ENCODE measurements at regions not wholly inside any gene's neighbourhood (a gene's known extent, or its start where the extent isn't known, plus 50 kb on each side); places are given as distances from the start of the nearest gene placed in this dataset.

GRCh38 chr18:34092796-34093195 is 131.9 kb downstream of the NOL4 start:
- H3K27me3 ChIP-seq = no peaks in the 10 kb centered on the region
- no peak for DNase-seq (ENCODE audit: low spot score)
- no peaks in the 10 kb centered on the region for H3K9me3 ChIP-seq
- H3K27ac ChIP-seq = no peak overlapping the region
- H3K4me1 ChIP-seq = no peaks in the 10 kb centered on the region
- no peak overlapping the region for H3K4me3 ChIP-seq
- H3K36me3 ChIP-seq = no peaks in the 10 kb centered on the region
- no peak for TF ChIP-seq CTCF (IDR thresholded peaks at IDR 0.05)

GRCh38 chr18:34086370-34086769 is 138.3 kb downstream of the NOL4 start:
- H3K9me3 ChIP-seq = no peaks in the 10 kb centered on the region
- H3K4me1 ChIP-seq = no peaks in the 10 kb centered on the region
- no peaks in the 10 kb centered on the region for H3K36me3 ChIP-seq
- no peak for DNase-seq (ENCODE audit: low spot score)
- H3K4me3 ChIP-seq = no peak overlapping the region
- H3K27ac ChIP-seq = no peak overlapping the region
- H3K27me3 ChIP-seq = no peaks in the 10 kb centered on the region
- no peak for TF ChIP-seq CTCF (IDR thresholded peaks at IDR 0.05)

- Histone ChIP-seq H3K36me3 (no peaks in the 10 kb centered on the region), H3K9me3 (no peaks in the 10 kb centered on the region), H3K27ac (no peak overlapping the region), H3K27me3 (no peaks in the 10 kb centered on the region), H3K4me1 (no peaks in the 10 kb centered on the region), H3K4me3 (no peak overlapping the region)
- no peak for DNase-seq (ENCODE audit: low spot score)
- TF ChIP-seq CTCF (IDR thresholded peaks at IDR 0.05) = no peak
Observed at GRCh38 chr18:34085140-34085739, 139.5 kb downstream of the NOL4 start.

- TF ChIP-seq CTCF (IDR thresholded peaks at IDR 0.05) = no peak
- H3K27me3 ChIP-seq = no peaks in the 10 kb centered on the region
- no peaks in the 10 kb centered on the region for H3K9me3 ChIP-seq
- no peak overlapping the region for H3K27ac ChIP-seq
- H3K4me3 ChIP-seq = no peak overlapping the region
- H3K36me3 ChIP-seq = no peaks in the 10 kb centered on the region
- H3K4me1 ChIP-seq = no peaks in the 10 kb centered on the region
- no peak for DNase-seq (ENCODE audit: low spot score)
Observed at GRCh38 chr18:34084635-34085034, 140.1 kb downstream of the NOL4 start.

GRCh38 chr18:34083910-34084535 is 140.7 kb downstream of the NOL4 start:
- Histone ChIP-seq H3K9me3 (no peaks in the 10 kb centered on the region), H3K4me3 (no peak overlapping the region), H3K27me3 (no peaks in the 10 kb centered on the region), H3K27ac (no peak overlapping the region), H3K36me3 (no peaks in the 10 kb centered on the region), H3K4me1 (no peaks in the 10 kb centered on the region)
- TF ChIP-seq CTCF (IDR thresholded peaks at IDR 0.05) = no peak
- no peak for DNase-seq (ENCODE audit: low spot score)

- no peak overlapping the region for H3K4me3 ChIP-seq
- H3K27ac ChIP-seq = no peak overlapping the region
- no peaks in the 10 kb centered on the region for H3K27me3 ChIP-seq
- no peaks in the 10 kb centered on the region for H3K4me1 ChIP-seq
- no peaks in the 10 kb centered on the region for H3K36me3 ChIP-seq
- no peaks in the 10 kb centered on the region for H3K9me3 ChIP-seq
- DNase-seq (ENCODE audit: low spot score) = no peak
- TF ChIP-seq CTCF (IDR thresholded peaks at IDR 0.05) = no peak
Observed at GRCh38 chr18:34077599-34077998, 147.1 kb downstream of the NOL4 start.
